SK-N-SH (cell line): ENCODE measurements at regions not wholly inside any gene's neighbourhood (a gene's known extent, or its start where the extent isn't known, plus 50 kb on each side); places are given as distances from the start of the nearest gene placed in this dataset.

Experiments used
- CTCF ChIA-PET: fragments of 300-600, 350-600 bp; formaldehyde crosslinking; extraction: SDS; loops from one replicate; lab custom pipeline; 2021; lab: Yijun Ruan, JAX
- POLR2A ChIA-PET: fragments of 350-600 bp; sonication (Branson Sonifier 250); formaldehyde crosslinking; extraction: SDS; loops from one replicate; lab custom pipeline; 2020; ENCODE audit warnings: antibody characterized with exemption, inconsistent platforms; lab: Yijun Ruan, JAX
- DNase-seq: peaks from one replicate; pipeline ENCODE4 v3.0.0; 2012
- H2AFZ ChIP-seq: fragments of 200-600 bp; sonication (generic); 2 replicates; pipeline ENCODE4 v1.8.1; 2016; ENCODE audit warnings: antibody characterized with exemption, mild to moderate bottlenecking, low read depth
- H3F3A ChIP-seq: fragments of 200-600 bp; sonication (generic); replicated peaks from 2 replicates; pipeline ENCODE3; 2016; ENCODE audit warnings: antibody characterized with exemption, mild to moderate bottlenecking; ENCODE audit not compliant: insufficient read depth
- H3K27ac ChIP-seq, 2 experiments: fragments of 200-500 bp in 1 of 2; fragments of 200-600 bp in 1 of 2; sonication (Bioruptor generic) in 1 of 2; sonication (generic), shearing (Covaris generic) in 1 of 2; 2 replicates each; pipeline versions ENCODE4 v1.5.1 to v1.6.1; 2014 to 2016; ENCODE audit warnings: low read depth in 2 of 2, inconsistent platforms in 1 of 2, low read length in 1 of 2, mild to moderate bottlenecking in 1 of 2, mixed read lengths in 1 of 2
- H3K27me3 ChIP-seq: fragments of 200-600 bp; sonication (generic), shearing (Covaris generic); 2 replicates; pipeline ENCODE4 v1.6.1; 2016; ENCODE audit warnings: mixed run types; ENCODE audit not compliant: insufficient read depth
- H3K36me3 ChIP-seq, 2 experiments: fragments of 200-500 bp in 1 of 2; fragments of 200-600 bp in 1 of 2; sonication (Bioruptor generic) in 1 of 2; sonication (generic) in 1 of 2; replicated peaks in 1 of 2; 2 replicates each; pipeline versions ENCODE3 to v1.5.1; 2014 to 2016; ENCODE audit warnings: low read length in 1 of 2, mild to moderate bottlenecking in 1 of 2; ENCODE audit not compliant: insufficient read depth in 2 of 2, control insufficient read depth in 1 of 2
- H3K4me1 ChIP-seq, 2 experiments: fragments of 200-500 bp in 1 of 2; fragments of 200-600 bp in 1 of 2; sonication (Bioruptor generic) in 1 of 2; sonication (generic), shearing (Covaris generic) in 1 of 2; 2 replicates each; pipeline versions ENCODE4 v1.5.1 to v1.6.1; 2014 to 2016; ENCODE audit warnings: low read depth in 1 of 2, low read length in 1 of 2, mixed run types in 1 of 2; ENCODE audit not compliant: insufficient read depth in 2 of 2, control insufficient read depth in 1 of 2
- H3K4me2 ChIP-seq: fragments of 200-600 bp; sonication (generic), shearing (Covaris generic); 2 replicates; pipeline ENCODE4 v1.6.1; 2017; ENCODE audit warnings: mixed run types
- H3K4me3 ChIP-seq, 2 experiments: fragments of 200-500 bp in 1 of 2; fragments of 200-600 bp in 1 of 2; sonication (Bioruptor generic) in 1 of 2; sonication (generic), shearing (Covaris generic) in 1 of 2; 2 replicates each; pipeline versions ENCODE4 v1.5.1 to v1.8.1; 2014 to 2016; ENCODE audit warnings: low read depth in 2 of 2, inconsistent platforms in 1 of 2, low read length in 1 of 2, mild to moderate bottlenecking in 1 of 2, mixed read lengths in 1 of 2, moderate library complexity in 1 of 2
- H3K79me2 ChIP-seq: fragments of 200-600 bp; sonication (generic); 2 replicates; pipeline ENCODE4 v1.8.1; 2017; ENCODE audit warnings: mild to moderate bottlenecking; ENCODE audit not compliant: insufficient read depth
- H3K9ac ChIP-seq: fragments of 200-600 bp; sonication (generic); 2 replicates; pipeline ENCODE4 v1.6.1; 2017; ENCODE audit warnings: mixed run types
- H3K9me2 ChIP-seq: fragments of 200-600 bp; sonication (generic); 2 replicates; pipeline ENCODE4 v1.6.1; 2017; ENCODE audit warnings: mixed run types
- H3K9me3 ChIP-seq: fragments of 200-600 bp; sonication (generic); 2 replicates; pipeline ENCODE4 v1.6.1; 2017; ENCODE audit warnings: mixed run types, mild to moderate bottlenecking, moderate library complexity
- H4K20me1 ChIP-seq: fragments of 200-600 bp; sonication (generic); 2 replicates; pipeline ENCODE4 v1.6.1; 2017; ENCODE audit warnings: mild to moderate bottlenecking, mixed run types; ENCODE audit not compliant: insufficient read depth
- CHD2 ChIP-seq: fragments of 150-350 bp; IDR thresholded peaks from 2 replicates; pipeline ENCODE4 v1.6.1; 2018; ENCODE audit warnings: low read length; ENCODE audit not compliant: partially characterized antibody
- EZH2phosphoT487 ChIP-seq: fragments of 200-600 bp; sonication (generic); IDR thresholded peaks from 2 replicates; pipeline ENCODE4 v1.6.1; 2017; ENCODE audit warnings: low read depth, mixed run types, mild to moderate bottlenecking, antibody characterized with exemption, moderate library complexity, borderline replicate concordance
- FOXJ3 ChIP-seq: sonication (generic); formaldehyde crosslinking; IDR thresholded peaks from 2 replicates; pipeline ENCODE4 v1.5.1; 2020; ENCODE audit warnings: mild to moderate bottlenecking, missing genetic modification reagents
- FOXM1 ChIP-seq: IDR thresholded peaks from 2 replicates; pipeline ENCODE4 v1.4.0; 2012; ENCODE audit warnings: low read depth, mild to moderate bottlenecking
- GATA2 ChIP-seq: sonication (generic); formaldehyde crosslinking; IDR thresholded peaks from 2 replicates; pipeline ENCODE4 v1.5.0; 2020; ENCODE audit warnings: mild to moderate bottlenecking, missing genetic modification reagents
- MXI1 ChIP-seq: IDR thresholded peaks from 2 replicates; pipeline ENCODE4 v1.6.1; 2012; ENCODE audit warnings: mild to moderate bottlenecking, low read depth, low read length, improper control_type of control experiment
- NFIC ChIP-seq: IDR thresholded peaks from 2 replicates; pipeline ENCODE4 v1.4.0; 2012; ENCODE audit warnings: borderline replicate concordance
- RCOR1 ChIP-seq: fragments of 150-350 bp; IDR thresholded peaks from 2 replicates; pipeline ENCODE4 v1.6.1; 2017; ENCODE audit warnings: antibody characterized with exemption, low read length
- RFX5 ChIP-seq: IDR thresholded peaks from 2 replicates; pipeline ENCODE4 v1.6.1; 2012; ENCODE audit warnings: mild to moderate bottlenecking, improper control_type of control experiment, low read length
- RXRA ChIP-seq: IDR thresholded peaks from 2 replicates; pipeline ENCODE4 v1.4.0; 2012; ENCODE audit warnings: low read depth, mild to moderate bottlenecking, borderline replicate concordance
- SIN3A ChIP-seq: IDR thresholded peaks from 2 replicates; pipeline ENCODE4 v1.6.1; 2012; ENCODE audit warnings: low read depth, mild to moderate bottlenecking, low read length, moderate library complexity, borderline replicate concordance
- TCF12 ChIP-seq: IDR thresholded peaks from 2 replicates; pipeline ENCODE4 v1.4.0; 2012
- USF1 ChIP-seq: IDR thresholded peaks from 2 replicates; pipeline ENCODE4 v1.4.0; 2012; ENCODE audit warnings: low read depth, borderline replicate concordance
- ZBTB33 ChIP-seq: IDR thresholded peaks from 2 replicates; pipeline ENCODE4 v1.4.0; 2012; ENCODE audit warnings: low read depth, borderline replicate concordance
- WGBS: methylation state at CpG from one replicate; pipeline ENCODE4 v1.1.6; 2017; ENCODE audit warnings: low lambda C conversion rate; 5-methylcytosine and 5-hydroxymethylcytosine counted together
- TF ChIP-seq, protein P1 (sequence below): IDR thresholded peaks from 2 replicates; pipeline ENCODE4 v1.4.0; 2012; ENCODE audit warnings: low read depth
- TF ChIP-seq, protein P2 (sequence below): fragments of 150-350 bp; IDR thresholded peaks from 2 replicates; pipeline ENCODE4 v1.6.1; 2016; ENCODE audit warnings: mild to moderate bottlenecking, low read depth, low read length
- TF ChIP-seq, protein P3 (sequence below): IDR thresholded peaks from 2 replicates; pipeline ENCODE4; 2012
- TF ChIP-seq, protein P4 (sequence below): fragments of 200-600 bp; sonication (generic); IDR thresholded peaks from 2 replicates; pipeline ENCODE4 v1.6.1; 2017; ENCODE audit warnings: antibody characterized with exemption, mild to moderate bottlenecking, moderate library complexity

DNA sequence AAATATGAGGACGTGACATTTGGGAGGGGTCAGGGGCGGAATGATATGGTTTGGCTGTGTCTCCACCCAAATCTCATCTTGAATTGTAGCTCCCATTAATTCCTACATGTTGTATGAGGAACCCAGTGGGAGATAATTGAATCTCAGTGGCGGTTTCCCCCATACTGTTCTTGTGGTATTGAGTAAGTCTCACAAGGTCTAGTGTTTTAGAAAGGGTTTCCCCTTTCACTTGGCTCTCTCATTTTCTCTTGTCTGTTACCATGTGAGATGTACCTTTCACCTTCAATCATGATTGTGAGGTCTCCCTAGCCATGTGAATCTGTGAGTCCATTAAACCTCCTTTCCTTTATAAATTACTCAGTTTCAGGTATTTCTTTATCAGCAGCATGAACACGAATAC, 663.6 kb upstream of the CHRM3 start:
- no peaks in the 10 kb centered on the region for H3K4me1 ChIP-seq
- H3K4me3 ChIP-seq, result no peak overlapping the region
- TF ChIP-seq RFX5 (no peak), SIN3A (no peak), CHD2 (no peak), RCOR1 (no peak), FOXJ3 (CRISPR knock-in tag) (no peak), GATA2 (CRISPR knock-in tag) (no peak), RXRA (no peak), MXI1 (no peak), EZH2phosphoT487 (no peak), TCF12 (no peak), NFIC (no peak), USF1 (no peak), FOXM1 (no peak)
- TF ChIP-seq, protein P1, sequence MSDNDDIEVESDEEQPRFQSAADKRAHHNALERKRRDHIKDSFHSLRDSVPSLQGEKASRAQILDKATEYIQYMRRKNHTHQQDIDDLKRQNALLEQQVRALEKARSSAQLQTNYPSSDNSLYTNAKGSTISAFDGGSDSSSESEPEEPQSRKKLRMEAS, result no peak
- TF ChIP-seq, protein P2, sequence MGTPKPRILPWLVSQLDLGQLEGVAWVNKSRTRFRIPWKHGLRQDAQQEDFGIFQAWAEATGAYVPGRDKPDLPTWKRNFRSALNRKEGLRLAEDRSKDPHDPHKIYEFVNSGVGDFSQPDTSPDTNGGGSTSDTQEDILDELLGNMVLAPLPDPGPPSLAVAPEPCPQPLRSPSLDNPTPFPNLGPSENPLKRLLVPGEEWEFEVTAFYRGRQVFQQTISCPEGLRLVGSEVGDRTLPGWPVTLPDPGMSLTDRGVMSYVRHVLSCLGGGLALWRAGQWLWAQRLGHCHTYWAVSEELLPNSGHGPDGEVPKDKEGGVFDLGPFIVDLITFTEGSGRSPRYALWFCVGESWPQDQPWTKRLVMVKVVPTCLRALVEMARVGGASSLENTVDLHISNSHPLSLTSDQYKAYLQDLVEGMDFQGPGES, result no peak
- TF ChIP-seq, protein P3, sequence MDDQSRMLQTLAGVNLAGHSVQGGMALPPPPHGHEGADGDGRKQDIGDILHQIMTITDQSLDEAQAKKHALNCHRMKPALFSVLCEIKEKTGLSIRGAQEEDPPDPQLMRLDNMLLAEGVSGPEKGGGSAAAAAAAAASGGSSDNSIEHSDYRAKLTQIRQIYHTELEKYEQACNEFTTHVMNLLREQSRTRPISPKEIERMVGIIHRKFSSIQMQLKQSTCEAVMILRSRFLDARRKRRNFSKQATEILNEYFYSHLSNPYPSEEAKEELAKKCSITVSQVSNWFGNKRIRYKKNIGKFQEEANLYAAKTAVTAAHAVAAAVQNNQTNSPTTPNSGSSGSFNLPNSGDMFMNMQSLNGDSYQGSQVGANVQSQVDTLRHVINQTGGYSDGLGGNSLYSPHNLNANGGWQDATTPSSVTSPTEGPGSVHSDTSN, result no peak
- H3K27ac ChIP-seq, result no peak overlapping the region
- H3K9me2 ChIP-seq, result no peaks in the 10 kb centered on the region; the same call in 1 of the 2 replicates
- H3K4me2 ChIP-seq, result no peak overlapping the region
- ChIA-PET CTCF (no interaction called here), POLR2A (no interaction called here)
- no peaks in the 10 kb centered on the region for H3K36me3 ChIP-seq
- no peaks in the 10 kb centered on the region for H3K27me3 ChIP-seq
- 39% methylated on average over 4 of the region's 4 CpGs for WGBS
- no peaks in the 10 kb centered on the region for H3F3A ChIP-seq
- H3K9ac ChIP-seq, result no peak overlapping the region
- H3K9me3 ChIP-seq, result no peaks in the 10 kb centered on the region
- H3K79me2 ChIP-seq, result no peaks in the 10 kb centered on the region
- H4K20me1 ChIP-seq, result no peaks in the 10 kb centered on the region
- no peak overlapping the region for H2AFZ ChIP-seq
- no peak for DNase-seq

DNA sequence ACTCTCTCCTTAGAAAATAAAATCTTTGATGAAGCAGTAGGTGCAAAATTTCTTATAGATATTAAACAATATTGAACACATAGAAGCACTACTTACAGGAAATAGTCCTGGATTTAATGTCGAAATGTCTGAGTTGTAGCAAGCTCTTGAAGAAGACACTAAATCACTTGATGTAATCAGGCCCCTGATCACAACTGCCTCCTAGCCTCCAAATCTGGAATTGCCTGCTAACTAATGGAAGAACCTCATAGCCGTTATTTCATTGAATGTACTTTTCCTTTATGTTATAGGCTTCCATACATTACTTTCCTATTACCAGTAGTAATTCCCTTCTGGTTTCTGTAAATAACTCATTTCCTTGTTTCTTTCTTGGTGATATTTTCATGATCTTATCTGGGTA, 675.7 kb upstream of the CHRM3 start:
- H3F3A ChIP-seq, result no peaks in the 10 kb centered on the region
- H3K27me3 ChIP-seq, result no peaks in the 10 kb centered on the region
- H3K4me2 ChIP-seq, result no peak overlapping the region
- no peaks in the 10 kb centered on the region for H3K9me3 ChIP-seq
- TF ChIP-seq NFIC (no peak), ZBTB33 (no peak)
- TF ChIP-seq, protein P4, sequence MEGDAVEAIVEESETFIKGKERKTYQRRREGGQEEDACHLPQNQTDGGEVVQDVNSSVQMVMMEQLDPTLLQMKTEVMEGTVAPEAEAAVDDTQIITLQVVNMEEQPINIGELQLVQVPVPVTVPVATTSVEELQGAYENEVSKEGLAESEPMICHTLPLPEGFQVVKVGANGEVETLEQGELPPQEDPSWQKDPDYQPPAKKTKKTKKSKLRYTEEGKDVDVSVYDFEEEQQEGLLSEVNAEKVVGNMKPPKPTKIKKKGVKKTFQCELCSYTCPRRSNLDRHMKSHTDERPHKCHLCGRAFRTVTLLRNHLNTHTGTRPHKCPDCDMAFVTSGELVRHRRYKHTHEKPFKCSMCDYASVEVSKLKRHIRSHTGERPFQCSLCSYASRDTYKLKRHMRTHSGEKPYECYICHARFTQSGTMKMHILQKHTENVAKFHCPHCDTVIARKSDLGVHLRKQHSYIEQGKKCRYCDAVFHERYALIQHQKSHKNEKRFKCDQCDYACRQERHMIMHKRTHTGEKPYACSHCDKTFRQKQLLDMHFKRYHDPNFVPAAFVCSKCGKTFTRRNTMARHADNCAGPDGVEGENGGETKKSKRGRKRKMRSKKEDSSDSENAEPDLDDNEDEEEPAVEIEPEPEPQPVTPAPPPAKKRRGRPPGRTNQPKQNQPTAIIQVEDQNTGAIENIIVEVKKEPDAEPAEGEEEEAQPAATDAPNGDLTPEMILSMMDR, result peak; percentile 24; the same call in 1 of the 2 replicates
- ChIA-PET CTCF (no interaction called here), POLR2A (no interaction called here)
- no peak overlapping the region for H3K4me3 ChIP-seq
- no peaks in the 10 kb centered on the region for H3K79me2 ChIP-seq
- H3K9me2 ChIP-seq, result no peaks in the 10 kb centered on the region
- no peaks in the 10 kb centered on the region for H3K36me3 ChIP-seq
- DNase-seq, result no peak
- H2AFZ ChIP-seq, result no peak overlapping the region
- H3K4me1 ChIP-seq, result no peaks in the 10 kb centered on the region
- 60% methylated on average over 2 of the region's 2 CpGs for WGBS
- H4K20me1 ChIP-seq, result no peaks in the 10 kb centered on the region
- no peak overlapping the region for H3K9ac ChIP-seq
- no peak overlapping the region for H3K27ac ChIP-seq
